D341Med (cell line): ENCODE measurements at regions not wholly inside any gene's neighbourhood (a gene's known extent, or its start where the extent isn't known, plus 50 kb on each side); places are given as distances from the start of the nearest gene placed in this dataset.

Source experiments
- DNase-seq: peaks from one replicate; pipeline ENCODE4 v3.0.0; 2012; ENCODE audit warnings: low spot score

DNA sequence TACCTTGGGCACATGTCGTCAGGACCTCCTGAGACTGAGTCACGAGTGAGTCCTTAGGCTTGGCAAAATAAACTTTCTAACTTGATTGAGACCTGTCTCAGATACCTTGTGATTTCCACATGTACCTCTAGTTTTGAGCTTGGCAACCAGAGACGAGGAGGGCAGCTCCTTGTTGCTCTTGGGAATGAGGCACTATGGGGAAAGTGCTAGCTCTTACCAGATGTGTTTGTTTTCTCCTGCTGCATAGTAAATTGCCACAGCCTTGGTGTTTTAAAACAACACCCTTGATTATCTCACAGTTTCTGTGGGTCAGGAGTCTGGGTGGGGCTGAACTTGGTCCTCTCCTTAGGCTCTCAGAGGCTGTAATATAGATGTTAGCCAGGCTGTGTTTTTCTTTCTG, 59.1 kb upstream of the MAML3 start:
- no peak for DNase-seq

DNA sequence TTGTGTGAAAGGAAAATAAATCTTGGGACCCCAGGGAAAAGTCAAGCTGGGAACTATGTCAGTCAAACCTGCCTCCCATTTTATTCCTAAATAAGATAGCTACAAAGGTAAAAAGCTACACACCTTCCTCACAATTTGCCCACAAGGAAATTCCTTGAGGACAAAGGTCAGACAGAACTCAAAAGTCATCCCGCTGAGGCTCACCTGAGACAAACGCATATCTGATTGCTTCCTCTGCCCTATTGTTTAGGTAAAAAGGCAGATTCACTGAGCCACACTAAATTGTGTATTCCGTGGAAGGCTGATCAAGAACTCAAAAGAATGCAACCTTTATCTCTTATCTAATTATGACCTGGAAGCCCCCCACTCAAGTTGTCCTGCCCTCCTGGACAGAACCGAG, 58.7 kb upstream of the MAML3 start:
- DNase-seq = no peak

DNA sequence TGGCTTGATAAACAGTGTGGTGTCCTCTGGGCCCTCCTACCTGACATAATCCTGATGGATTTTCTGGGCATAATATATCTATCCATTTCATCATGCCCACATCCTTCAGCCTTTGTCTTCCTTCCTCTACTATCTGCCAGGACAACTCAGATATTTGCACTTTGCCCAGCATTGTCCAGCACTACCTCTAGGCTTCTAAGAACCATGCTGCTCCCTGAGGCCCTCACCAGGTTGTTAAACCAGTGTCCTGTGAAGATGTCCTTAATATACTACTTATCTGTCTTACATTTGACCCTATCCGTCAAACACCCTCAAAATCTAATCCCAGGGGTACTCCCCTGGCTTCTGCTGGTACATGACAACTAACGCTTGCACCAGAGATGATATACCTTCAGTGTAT, 58.2 kb upstream of the MAML3 start:
- no peak for DNase-seq

DNA sequence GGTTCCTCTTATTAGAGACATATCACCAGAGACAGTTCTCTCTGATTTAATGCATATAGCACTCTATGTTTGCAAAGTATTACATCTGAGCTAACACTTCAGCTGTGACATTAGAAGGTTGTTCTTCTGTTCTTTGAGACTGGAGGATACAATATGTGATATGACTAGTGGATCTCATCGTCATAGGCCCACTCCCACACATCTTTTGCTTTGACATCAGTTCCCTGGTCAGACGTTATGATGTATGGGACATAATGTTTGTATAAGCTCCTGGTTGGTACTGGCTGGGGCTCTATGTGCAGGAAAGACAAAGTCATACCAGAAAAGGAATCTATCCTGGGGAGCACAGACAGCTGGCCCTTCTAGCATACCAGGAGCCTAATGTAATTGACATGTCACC, 57.7 kb upstream of the MAML3 start:
- no peak for DNase-seq

DNA sequence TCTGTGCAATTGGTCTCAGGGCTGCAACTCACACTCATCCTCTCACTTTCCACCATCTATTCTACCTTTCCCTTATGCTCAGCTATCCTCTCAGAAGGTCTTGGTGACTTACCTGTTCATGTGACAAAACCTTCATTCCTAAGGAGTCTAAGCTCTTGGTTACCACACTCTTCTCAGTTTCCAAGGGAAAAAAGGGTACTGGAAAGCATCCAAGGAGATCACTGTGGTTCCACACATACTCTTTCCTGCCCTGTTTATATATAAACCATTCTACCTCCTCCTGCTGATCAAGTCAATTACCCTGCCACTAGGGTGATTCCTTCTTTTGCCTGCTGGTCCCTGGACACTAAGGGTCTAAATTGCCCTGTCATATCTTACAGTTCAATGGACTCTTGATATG, 57.2 kb upstream of the MAML3 start:
- no peak for DNase-seq

DNA sequence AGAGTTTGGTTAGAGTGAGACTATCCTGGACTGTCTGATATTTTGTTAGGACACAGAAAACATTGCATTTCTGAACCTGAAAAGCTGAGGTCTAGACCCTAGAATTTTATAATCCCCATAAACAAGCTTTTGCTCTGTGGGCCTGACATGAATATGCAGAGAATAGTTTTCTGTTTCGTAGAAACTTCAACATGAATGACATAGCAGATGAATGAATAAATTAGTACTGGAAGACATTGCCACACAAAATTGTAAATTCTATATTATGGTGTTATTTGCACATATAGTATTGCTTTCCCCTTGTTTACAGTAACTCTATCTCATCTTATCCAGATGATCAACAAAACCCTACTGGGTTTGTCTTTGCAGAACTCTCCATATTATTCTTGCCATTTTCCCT, 54.9 kb upstream of the MAML3 start:
- no peak for DNase-seq
